Cardiac fibroblast (primary cell): ENCODE measurements at regions not wholly inside any gene's neighbourhood (a gene's known extent, or its start where the extent isn't known, plus 50 kb on each side); places are given as distances from the start of the nearest gene placed in this dataset.

Experiments
- DNase-seq, 2 donors: peaks; one replicate each; pipeline versions ENCODE4 v3.0.0 to v3.0.0-alpha.2; 2010; ENCODE audit warnings: low read depth in 2 of 2
- H3K4me3 ChIP-seq, 2 donors: replicated peaks in 1 of 2; 1 replicate in 1 of 2; 2 replicates in 1 of 2; pipeline ENCODE4 v1.5.1; 2011; ENCODE audit warnings: low read depth in 2 of 2, low read length in 2 of 2, mild to moderate bottlenecking in 2 of 2, moderate library complexity in 1 of 2
- CTCF ChIP-seq: IDR thresholded peaks from one replicate; pipeline ENCODE4 v1.5.1; 2011; ENCODE audit warnings: low read depth, mild to moderate bottlenecking, low read length, inconsistent platforms

GRCh38 chr13:47147812-47148119 lies 250.9 kb upstream of the HTR2A start:
- no peak overlapping the region for H3K4me3 ChIP-seq
- no peak for TF ChIP-seq CTCF
- DNase-seq, result no peak

GRCh38 chr13:47146991-47147811 lies 250.3 kb upstream of the HTR2A start:
- no peak overlapping the region for H3K4me3 ChIP-seq
- TF ChIP-seq CTCF, result no peak
- DNase-seq, result no peak

GRCh38 chr13:47146136-47146535 lies 249.3 kb upstream of the HTR2A start:
- DNase-seq, result peak in 1 of 2 donors; percentile 15
- no peak overlapping the region for H3K4me3 ChIP-seq
- TF ChIP-seq CTCF, result no peak

GRCh38 chr13:47144782-47145181 lies 247.9 kb upstream of the HTR2A start:
- TF ChIP-seq CTCF, result no peak
- no peak for DNase-seq
- no peak overlapping the region for H3K4me3 ChIP-seq

- TF ChIP-seq CTCF, result no peak
- DNase-seq, result no peak
- H3K4me3 ChIP-seq, result no peak overlapping the region
Observed at GRCh38 chr13:47142105-47142504, 245.3 kb upstream of the HTR2A start.

GRCh38 chr13:47139519-47139918 lies 242.7 kb upstream of the HTR2A start:
- no peak overlapping the region for H3K4me3 ChIP-seq
- no peak for TF ChIP-seq CTCF
- DNase-seq, result no peak

GRCh38 chr13:47136504-47136941 lies 239.7 kb upstream of the HTR2A start:
- H3K4me3 ChIP-seq, result no peak overlapping the region

More at GRCh38 chr13:47136504-47136941, 239.7 kb upstream of the HTR2A start:
- TF ChIP-seq CTCF, result no peak
- no peak for DNase-seq
